Activated CD4-positive, alpha-beta memory T cell treated with anti-CD3 and anti-CD28 coated beads for 36 hours (primary cell): ENCODE measurements at regions not wholly inside any gene's neighbourhood (a gene's known extent, or its start where the extent isn't known, plus 50 kb on each side); places are given as distances from the start of the nearest gene placed in this dataset.
"Not testable (repeated sequence)": the region's sequence is repeated elsewhere in the genome, so short reads cannot be mapped to it uniquely, and the experiment has no call there.

Experiments used
- CTCF ChIA-PET: fragments of 350-600 bp; sonication (Branson Sonifier 250); formaldehyde crosslinking; loops from one replicate; lab custom pipeline; 2021; ENCODE audit warnings: antibody characterized with exemption, inconsistent platforms; lab: Charles Lee
- POLR2A ChIA-PET: fragments of 350-600 bp; sonication (Branson Sonifier 250); formaldehyde crosslinking; loops from one replicate; lab custom pipeline; 2021; ENCODE audit warnings: antibody characterized with exemption; lab: Charles Lee
- DNase-seq: peaks from one replicate; pipeline ENCODE4 v3.0.0-alpha.2; 2020
- H3K27ac Mint-ChIP-seq: one replicate; pipeline ENCODE4 v1.8.0; 2021; ENCODE audit warnings: mixed read lengths
- H3K27me3 Mint-ChIP-seq: one replicate; pipeline ENCODE4 v1.8.0; 2021; ENCODE audit warnings: mixed read lengths
- H3K36me3 Mint-ChIP-seq: one replicate; pipeline ENCODE4 v1.8.0; 2021; ENCODE audit warnings: mixed read lengths
- H3K4me1 Mint-ChIP-seq: one replicate; pipeline ENCODE4 v1.8.0; 2021; ENCODE audit warnings: low read depth, mixed read lengths
- H3K4me3 Mint-ChIP-seq: one replicate; pipeline ENCODE4 v1.8.0; 2021; ENCODE audit warnings: mild to moderate bottlenecking, mixed read lengths
- H3K9me3 Mint-ChIP-seq: one replicate; pipeline ENCODE4 v1.8.0; 2021; ENCODE audit warnings: mixed read lengths
- intact Hi-C: fragments of 100-400 bp; cut with micrococcal nuclease; formaldehyde crosslinking; loops from one replicate; pipeline ENCODE4 v1.15.1; 2023

GRCh38 chr16:10277597-10277996 is 95.4 kb upstream of the GRIN2A start:
- DNase-seq = no peak
- ChIA-PET CTCF (no interaction called here), POLR2A (no interaction called here)
- Mint-ChIP-seq H3K4me3 (no peak overlapping the region), H3K4me1 (peaks cover 8% of the 10 kb centered on the region), H3K9me3 (peaks cover 8% of the 10 kb centered on the region), H3K27me3 (no peaks in the 10 kb centered on the region), H3K27ac (no peak overlapping the region), H3K36me3 (no peaks in the 10 kb centered on the region)
- intact Hi-C loops = no loop called here

DNA sequence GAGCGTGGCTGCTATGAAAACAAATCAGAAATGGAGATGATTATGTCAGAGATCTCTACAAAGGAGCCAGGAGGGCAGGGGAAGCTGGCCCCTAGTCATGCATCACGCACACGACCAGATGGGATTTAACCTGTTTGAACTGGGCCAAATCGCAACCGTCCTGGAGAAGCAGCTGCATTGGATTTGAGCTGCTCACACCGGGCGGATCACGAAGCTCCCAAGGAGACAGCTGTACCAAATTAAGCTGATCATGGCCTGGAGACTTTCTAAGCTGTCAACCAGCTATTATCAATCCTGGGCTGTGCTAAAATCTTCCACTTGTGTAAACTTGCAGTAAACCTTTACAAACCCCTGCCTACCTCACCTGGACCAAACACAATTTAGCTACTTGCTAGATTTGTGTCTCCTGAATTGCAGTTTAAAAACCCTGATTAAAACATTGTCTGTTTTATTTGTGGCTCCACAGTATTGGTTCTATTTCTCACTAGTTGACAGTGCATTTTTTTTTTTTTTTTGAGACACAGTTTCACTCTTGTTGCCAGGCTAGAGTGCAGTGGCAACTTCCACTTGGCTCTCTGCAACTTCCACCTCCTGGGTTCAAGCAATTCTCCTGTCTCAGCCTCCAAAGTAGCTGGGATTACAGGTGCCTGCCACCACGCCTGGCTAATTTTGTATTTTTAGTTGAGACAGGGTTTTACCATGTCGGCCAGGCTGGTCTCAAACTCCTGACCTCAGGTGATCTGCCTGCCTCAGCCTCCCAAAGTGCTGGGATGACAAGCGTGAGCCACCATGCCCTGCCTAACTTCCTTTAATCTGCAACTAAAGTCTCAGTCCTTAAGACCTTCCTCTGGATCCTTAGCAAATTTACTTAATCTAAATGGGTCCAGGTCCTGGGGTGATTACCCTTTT is 98.3 kb upstream of the GRIN2A start:
- intact Hi-C loops = no loop called here
- ChIA-PET POLR2A (interaction anchor here (0.6 kb wide), 1 partner anchor 13 kb away, joined by 5 read pairs; no protein-coding TSS in a partner anchor), CTCF (interaction anchor here (1.0 to 1.5 kb wide), 2 partner anchors 33 to 120 kb away, joined by 3 to 6 read pairs; no protein-coding TSS in a partner anchor)
- DNase-seq = no peak
- Mint-ChIP-seq H3K36me3 (no peaks in the 10 kb centered on the region), H3K9me3 (peaks cover 8% of the 10 kb centered on the region), H3K27ac (no peak overlapping the region), H3K4me1 (peaks cover 6% of the 10 kb centered on the region), H3K27me3 (no peaks in the 10 kb centered on the region), H3K4me3 (no peak overlapping the region)

DNA sequence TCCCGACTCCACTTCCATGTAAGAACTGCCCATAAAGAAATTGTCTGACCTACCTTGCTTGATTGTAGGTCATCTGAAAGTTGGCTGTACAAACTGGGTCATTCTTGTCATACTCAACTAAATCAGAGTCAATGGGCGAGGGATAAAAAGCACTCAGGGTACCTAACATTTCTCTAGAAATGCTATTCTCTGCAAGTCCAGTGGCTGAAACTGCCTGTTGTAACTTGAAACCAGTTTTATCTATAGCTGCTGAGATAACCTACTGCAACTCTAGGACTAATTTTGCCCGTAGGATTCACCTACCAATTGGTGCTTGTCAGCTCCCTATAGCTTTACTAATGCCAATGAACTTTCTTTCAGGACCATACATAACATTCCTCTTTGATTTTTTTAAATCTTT is 100.1 kb upstream of the GRIN2A start:
- Mint-ChIP-seq H3K27ac (no peak overlapping the region), H3K4me1 (no peaks in the 10 kb centered on the region), H3K27me3 (no peaks in the 10 kb centered on the region), H3K9me3 (peaks cover 8% of the 10 kb centered on the region), H3K4me3 (no peak overlapping the region), H3K36me3 (no peaks in the 10 kb centered on the region)
- POLR2A ChIA-PET = no interaction called here
- intact Hi-C loops = no loop called here
- no peak for DNase-seq
- CTCF ChIA-PET = no interaction called here

DNA sequence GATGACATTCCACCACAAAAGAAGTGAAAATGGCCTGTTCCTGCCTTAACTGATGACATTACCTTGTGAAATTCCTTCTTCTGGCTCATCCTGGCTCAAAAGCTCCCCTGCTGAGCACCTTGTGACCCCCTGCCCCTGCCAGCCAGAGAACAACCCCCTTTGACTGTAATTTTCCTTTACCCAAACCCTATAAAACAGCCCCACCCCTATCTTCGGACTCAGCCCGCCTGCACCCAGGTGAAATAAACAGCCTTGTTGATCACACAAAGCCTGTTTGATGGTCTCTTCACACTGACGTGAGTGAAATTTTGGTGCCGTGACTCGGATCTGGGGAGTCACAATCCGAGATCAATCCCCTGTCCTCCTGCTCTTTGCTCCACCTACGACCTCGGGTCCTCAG is 101.0 kb upstream of the GRIN2A start:
- H3K27me3 Mint-ChIP-seq, CTCF ChIA-PET, H3K36me3 Mint-ChIP-seq, intact Hi-C loops, H3K4me1 Mint-ChIP-seq, POLR2A ChIA-PET, H3K9me3 Mint-ChIP-seq, H3K27ac Mint-ChIP-seq, H3K4me3 Mint-ChIP-seq, DNase-seq: not testable (repeated sequence)

- H3K27me3 Mint-ChIP-seq, POLR2A ChIA-PET, H3K4me3 Mint-ChIP-seq, CTCF ChIA-PET, DNase-seq, intact Hi-C loops, H3K4me1 Mint-ChIP-seq, H3K36me3 Mint-ChIP-seq, H3K27ac Mint-ChIP-seq: not testable (repeated sequence)
- H3K9me3 Mint-ChIP-seq = peaks cover 21% of the 10 kb centered on the region
These were observed 95.3 kb upstream of the ATF7IP2 start for GRCh38 chr16:10290467-10291105.

DNA sequence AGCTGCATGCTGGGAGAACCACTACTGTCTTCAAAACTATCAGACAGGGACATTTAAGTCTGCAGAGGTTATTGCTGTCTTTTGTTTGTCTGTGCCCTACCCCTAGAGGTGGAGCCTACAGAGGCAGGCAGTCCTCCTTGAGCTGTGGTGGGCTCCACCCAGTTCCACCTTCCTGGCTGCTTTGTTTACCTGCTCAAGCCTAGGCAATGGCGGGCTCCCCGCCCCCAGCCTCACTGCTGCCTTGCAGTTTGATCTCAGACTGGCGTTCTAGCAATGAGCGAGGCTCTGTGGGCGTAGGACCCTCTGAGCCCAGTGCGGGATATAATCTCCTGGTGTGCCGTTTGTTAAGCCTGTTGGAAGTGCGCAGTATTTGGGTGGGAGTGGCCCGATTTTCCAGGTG is 93.7 kb upstream of the ATF7IP2 start:
- DNase-seq, H3K36me3 Mint-ChIP-seq, POLR2A ChIA-PET, intact Hi-C loops, H3K27ac Mint-ChIP-seq, H3K4me3 Mint-ChIP-seq, CTCF ChIA-PET, H3K4me1 Mint-ChIP-seq, H3K27me3 Mint-ChIP-seq: not testable (repeated sequence)
- H3K9me3 Mint-ChIP-seq = peaks cover 21% of the 10 kb centered on the region

DNA sequence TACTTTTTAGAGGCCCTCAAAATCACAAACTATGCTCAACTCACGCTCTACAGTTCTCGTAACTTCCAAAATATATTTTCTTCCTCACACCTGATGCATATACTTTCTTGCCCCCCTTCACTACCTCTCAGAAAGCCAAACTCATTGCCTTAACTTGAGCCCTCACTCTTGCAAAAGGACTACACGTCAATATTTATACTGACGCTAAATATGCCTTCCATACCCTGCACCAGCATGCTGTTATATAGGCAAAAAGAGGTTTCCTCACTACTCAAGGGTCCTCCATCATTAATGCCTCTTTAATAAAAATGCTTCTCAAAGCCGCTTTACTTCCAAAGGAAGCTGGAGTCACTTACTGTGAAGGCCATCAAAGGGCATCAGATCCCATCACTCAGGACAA is 92.9 kb upstream of the ATF7IP2 start:
- H3K4me1 Mint-ChIP-seq, H3K4me3 Mint-ChIP-seq, H3K27ac Mint-ChIP-seq, H3K27me3 Mint-ChIP-seq, CTCF ChIA-PET, DNase-seq, intact Hi-C loops, POLR2A ChIA-PET, H3K36me3 Mint-ChIP-seq: not testable (repeated sequence)
- H3K9me3 Mint-ChIP-seq = peaks cover 21% of the 10 kb centered on the region

DNA sequence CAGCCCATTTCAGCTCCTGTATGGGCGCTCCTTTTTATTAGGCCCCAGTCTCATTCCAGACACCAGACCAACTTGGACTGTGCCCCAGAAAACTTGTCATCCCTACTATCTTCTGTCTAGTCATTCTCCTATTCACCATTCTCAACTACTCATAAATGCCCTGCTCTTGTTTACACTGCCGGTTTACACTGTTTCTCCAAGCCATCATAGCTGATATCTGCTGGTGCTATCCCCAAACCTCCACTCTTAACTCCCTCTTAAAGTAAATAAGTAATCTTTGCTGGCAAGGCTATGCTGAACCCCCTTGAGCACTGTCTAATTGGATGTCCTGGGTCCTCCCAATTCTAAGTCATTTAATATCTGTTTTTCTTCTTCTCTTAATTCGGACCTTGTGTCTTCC is 91.7 kb upstream of the ATF7IP2 start:
- DNase-seq, H3K4me3 Mint-ChIP-seq, POLR2A ChIA-PET, H3K27me3 Mint-ChIP-seq, H3K27ac Mint-ChIP-seq, H3K4me1 Mint-ChIP-seq, CTCF ChIA-PET, H3K36me3 Mint-ChIP-seq, intact Hi-C loops: not testable (repeated sequence)
- peaks cover 21% of the 10 kb centered on the region for H3K9me3 Mint-ChIP-seq

- intact Hi-C loops = no loop called here
- no peak overlapping the region for H3K4me3 Mint-ChIP-seq
- ChIA-PET CTCF (no interaction called here), POLR2A (no interaction called here)
- DNase-seq = no peak
- no peak overlapping the region for H3K27ac Mint-ChIP-seq
- H3K36me3 Mint-ChIP-seq = no peaks in the 10 kb centered on the region
- peaks cover 13% of the 10 kb centered on the region for H3K9me3 Mint-ChIP-seq
- no peaks in the 10 kb centered on the region for H3K4me1 Mint-ChIP-seq
- peaks cover 3% of the 10 kb centered on the region for H3K27me3 Mint-ChIP-seq
These were observed 88.9 kb upstream of the ATF7IP2 start for GRCh38 chr16:10296956-10297340.

- ChIA-PET CTCF (no interaction called here), POLR2A (no interaction called here)
- peaks cover 13% of the 10 kb centered on the region for H3K9me3 Mint-ChIP-seq
- H3K36me3 Mint-ChIP-seq = no peaks in the 10 kb centered on the region
- H3K4me1 Mint-ChIP-seq = no peaks in the 10 kb centered on the region
- H3K4me3 Mint-ChIP-seq = no peak overlapping the region
- no peak for DNase-seq
- H3K27ac Mint-ChIP-seq = no peak overlapping the region
- intact Hi-C loops = no loop called here
- H3K27me3 Mint-ChIP-seq = peaks cover 3% of the 10 kb centered on the region
These were observed 88.4 kb upstream of the ATF7IP2 start for GRCh38 chr16:10297341-10298006.

GRCh38 chr16:10300905-10301304 is 85.0 kb upstream of the ATF7IP2 start:
- Mint-ChIP-seq H3K27ac (no peak overlapping the region), H3K4me1 (no peaks in the 10 kb centered on the region), H3K4me3 (no peak overlapping the region), H3K27me3 (no peaks in the 10 kb centered on the region), H3K9me3 (no peaks in the 10 kb centered on the region), H3K36me3 (no peaks in the 10 kb centered on the region)
- POLR2A ChIA-PET = no interaction called here
- intact Hi-C loops = no loop called here
- CTCF ChIA-PET = no interaction called here
- no peak for DNase-seq

DNA sequence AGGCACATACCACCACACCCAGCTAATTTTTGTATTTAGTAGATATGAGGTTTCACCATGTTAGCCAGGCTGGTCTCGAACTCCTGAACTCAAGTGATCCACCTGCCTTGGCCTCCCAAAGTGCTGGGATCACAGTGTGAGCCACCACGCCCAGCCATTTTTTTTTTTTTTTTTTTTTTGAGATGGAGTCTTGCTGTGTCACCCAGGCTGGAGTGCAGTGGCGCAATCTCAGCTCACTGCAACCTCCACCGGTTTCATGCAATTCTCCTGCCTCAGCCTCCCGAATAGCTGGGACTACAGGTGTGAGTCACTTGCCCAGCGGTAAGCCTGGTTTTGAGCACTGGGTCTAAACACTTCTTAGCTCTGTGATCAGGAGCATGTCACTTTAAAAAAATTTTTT is 84.3 kb upstream of the ATF7IP2 start:
- intact Hi-C loops, CTCF ChIA-PET, H3K27me3 Mint-ChIP-seq, H3K27ac Mint-ChIP-seq, H3K4me3 Mint-ChIP-seq, H3K9me3 Mint-ChIP-seq, H3K36me3 Mint-ChIP-seq, DNase-seq, POLR2A ChIA-PET, H3K4me1 Mint-ChIP-seq: not testable (repeated sequence)
